CD4-positive, alpha-beta T cell (primary cell): ENCODE measurements at regions not wholly inside any gene's neighbourhood (a gene's known extent, or its start where the extent isn't known, plus 50 kb on each side); places are given as distances from the start of the nearest gene placed in this dataset.
A peak's percentile ranks its signal among the peaks of the same experiment; 100 is the strongest.

Experiments
- ATAC-seq: fragments of 200-7000 bp; cut with Tn5 transposase; one replicate; pipeline ENCODE4 v1.10.0; 2022; ENCODE audit warnings: mild to moderate bottlenecking; ENCODE audit not compliant: poor library complexity
- CTCF ChIA-PET: fragments of 350-600 bp; sonication (Branson Sonifier 250); formaldehyde crosslinking; loops from one replicate; lab custom pipeline; 2021; ENCODE audit warnings: antibody characterized with exemption, inconsistent platforms; lab: Charles Lee
- POLR2A ChIA-PET: fragments of 350-600 bp; sonication (Branson Sonifier 250); formaldehyde crosslinking; loops from one replicate; lab custom pipeline; 2021; ENCODE audit warnings: antibody characterized with exemption, inconsistent platforms; lab: Charles Lee
- DNase-seq, 14 experiments: peaks; one replicate each; pipeline ENCODE4 v3.0.0-alpha.2; 2013 to 2020; ENCODE audit warnings: mixed read lengths in 2 of 14
- H3K27ac ChIP-seq, 2 donors: one replicate each; pipeline versions ENCODE4 v1.5.1 to v1.7.0; 2013; ENCODE audit warnings: low read length in 2 of 2, low read depth in 1 of 2, mild to moderate bottlenecking in 1 of 2
- H3K27me3 ChIP-seq, 2 experiments: 1 replicate in 1 of 2; 2 replicates in 1 of 2; pipeline versions ENCODE4 v1.6.1 to v1.7.0; 2013; ENCODE audit warnings: low read length in 2 of 2, control low read depth in 1 of 2, mild to moderate bottlenecking in 1 of 2, moderate library complexity in 1 of 2; ENCODE audit not compliant: insufficient read depth in 2 of 2, control insufficient read depth in 1 of 2
- H3K36me3 ChIP-seq: one replicate; pipeline ENCODE4 v1.6.1; 2013; ENCODE audit warnings: low read length, control low read depth; ENCODE audit not compliant: insufficient read depth
- H3K4me1 ChIP-seq: one replicate; pipeline ENCODE4 v1.6.1; 2013; ENCODE audit warnings: low read length, control low read depth; ENCODE audit not compliant: insufficient read depth
- H3K4me3 ChIP-seq: one replicate; pipeline ENCODE4 v1.5.1; 2013; ENCODE audit warnings: mild to moderate bottlenecking, low read length, moderate library complexity
- H3K9me3 ChIP-seq, 2 experiments: 1 replicate in 1 of 2; 2 replicates in 1 of 2; pipeline versions ENCODE4 v1.6.1 to v1.7.0; 2013; ENCODE audit warnings: low read length in 2 of 2, mild to moderate bottlenecking in 2 of 2, control low read depth in 1 of 2, moderate library complexity in 1 of 2; ENCODE audit not compliant: control insufficient read depth in 1 of 2, insufficient read depth in 1 of 2
- H3K27ac Mint-ChIP-seq: one replicate; pipeline ENCODE4 v1.8.0; 2020; ENCODE audit warnings: mixed read lengths
- H3K27me3 Mint-ChIP-seq: one replicate; pipeline ENCODE4 v1.8.0; 2021; ENCODE audit warnings: mixed read lengths
- H3K36me3 Mint-ChIP-seq: one replicate; pipeline ENCODE4 v1.8.0; 2021; ENCODE audit warnings: low read depth, mixed read lengths
- H3K4me1 Mint-ChIP-seq: one replicate; pipeline ENCODE4 v1.8.0; 2021; ENCODE audit warnings: low read depth, mixed read lengths
- H3K4me3 Mint-ChIP-seq: one replicate; pipeline ENCODE4 v1.8.0; 2020; ENCODE audit warnings: mild to moderate bottlenecking, mixed read lengths
- H3K9me3 Mint-ChIP-seq: one replicate; pipeline ENCODE4 v1.8.0; 2020; ENCODE audit warnings: mixed read lengths
- intact Hi-C, 2 experiments: fragments of 100-400 bp; cut with DNase I in 1 of 2; cut with micrococcal nuclease in 1 of 2; formaldehyde crosslinking; loops; one replicate each; pipeline versions ENCODE4 v1.15.1 to v1.9.0; 2023 to 2025; cut with DNase I, micrococcal nuclease
- TF ChIP-seq, protein P1 (sequence below): fragments of 200-600 bp; IDR thresholded peaks from one replicate; pipeline ENCODE4 v1.8.0; 2022; ENCODE audit warnings: antibody characterized with exemption, mild to moderate bottlenecking

DNA sequence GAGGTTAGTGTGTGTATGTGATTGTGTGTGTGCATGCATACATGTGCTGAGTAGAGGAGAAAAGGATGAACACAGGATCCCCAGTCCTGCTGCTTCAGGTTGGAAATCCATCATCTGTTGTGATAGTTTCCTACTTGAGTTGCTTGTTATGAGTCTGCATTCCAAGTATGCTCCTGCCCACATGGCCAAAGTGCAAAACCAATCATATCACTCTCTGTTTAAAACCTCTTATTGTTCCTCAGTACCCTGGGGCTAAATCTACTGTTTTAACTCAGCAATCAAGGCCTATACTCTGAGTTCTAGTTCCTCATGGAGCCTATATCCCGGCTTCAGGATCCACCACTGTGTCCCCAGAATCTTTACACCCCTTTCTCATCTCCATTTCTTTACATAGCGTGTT lies 139.9 kb upstream of the TLE3 start:
- no peaks in the 10 kb centered on the region for H3K27me3 ChIP-seq
- CTCF ChIA-PET: no interaction called here

DNA sequence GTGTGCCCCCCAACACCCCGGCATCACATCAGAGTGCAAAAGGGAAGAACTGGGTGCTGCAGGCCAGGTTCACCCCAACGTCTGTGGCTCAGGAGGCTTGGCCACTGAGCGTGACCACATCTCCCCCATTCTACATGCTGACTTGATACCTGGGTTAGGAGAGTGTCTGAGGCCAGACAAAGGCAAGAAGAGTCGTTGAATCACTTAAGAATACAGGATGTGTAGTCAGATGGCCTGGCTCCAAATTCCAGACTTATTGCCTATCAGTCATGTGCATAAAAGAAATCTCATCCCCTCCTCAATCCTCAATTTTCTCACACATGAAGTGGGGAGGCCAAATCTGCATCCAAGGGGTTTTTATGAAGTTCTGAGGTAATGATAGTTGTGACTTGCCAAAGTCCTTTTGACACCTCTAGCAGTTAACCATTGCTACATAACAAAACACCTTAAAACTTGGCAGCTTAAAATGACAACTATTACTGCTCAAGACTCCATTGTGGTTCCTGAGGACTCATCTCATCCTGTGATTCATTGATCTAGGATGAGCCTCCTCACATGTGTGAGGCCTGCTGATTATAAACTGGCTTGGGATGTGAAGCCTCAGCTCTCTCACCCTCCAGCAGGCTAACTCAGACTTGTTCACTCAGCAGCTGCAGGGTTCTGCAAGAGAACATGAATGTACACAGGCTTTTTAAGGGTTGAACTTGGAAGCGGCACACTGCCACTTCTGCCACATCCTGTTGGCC lies 138.8 kb upstream of the TLE3 start:
- H3K27me3 Mint-ChIP-seq: no peaks in the 10 kb centered on the region
- Histone ChIP-seq H3K4me3 (no peak overlapping the region), H3K9me3 (peaks cover 0 to 10% of the 10 kb centered on the region in 2 experiments), H3K4me1 (peaks cover 7% of the 10 kb centered on the region), H3K36me3 (no peaks in the 10 kb centered on the region), H3K27me3 (no peaks in the 10 kb centered on the region), H3K27ac (no peak overlapping the region)
- no peaks in the 10 kb centered on the region for H3K36me3 Mint-ChIP-seq
- DNase-seq (peak in 1 of 14 experiments; percentile 27), ATAC-seq (no peak)
- peaks cover 5% of the 10 kb centered on the region for H3K9me3 Mint-ChIP-seq
- no peak overlapping the region for H3K27ac Mint-ChIP-seq
- intact Hi-C loops: no loop called here
- H3K4me3 Mint-ChIP-seq: no peak overlapping the region
- TF ChIP-seq, protein P1, sequence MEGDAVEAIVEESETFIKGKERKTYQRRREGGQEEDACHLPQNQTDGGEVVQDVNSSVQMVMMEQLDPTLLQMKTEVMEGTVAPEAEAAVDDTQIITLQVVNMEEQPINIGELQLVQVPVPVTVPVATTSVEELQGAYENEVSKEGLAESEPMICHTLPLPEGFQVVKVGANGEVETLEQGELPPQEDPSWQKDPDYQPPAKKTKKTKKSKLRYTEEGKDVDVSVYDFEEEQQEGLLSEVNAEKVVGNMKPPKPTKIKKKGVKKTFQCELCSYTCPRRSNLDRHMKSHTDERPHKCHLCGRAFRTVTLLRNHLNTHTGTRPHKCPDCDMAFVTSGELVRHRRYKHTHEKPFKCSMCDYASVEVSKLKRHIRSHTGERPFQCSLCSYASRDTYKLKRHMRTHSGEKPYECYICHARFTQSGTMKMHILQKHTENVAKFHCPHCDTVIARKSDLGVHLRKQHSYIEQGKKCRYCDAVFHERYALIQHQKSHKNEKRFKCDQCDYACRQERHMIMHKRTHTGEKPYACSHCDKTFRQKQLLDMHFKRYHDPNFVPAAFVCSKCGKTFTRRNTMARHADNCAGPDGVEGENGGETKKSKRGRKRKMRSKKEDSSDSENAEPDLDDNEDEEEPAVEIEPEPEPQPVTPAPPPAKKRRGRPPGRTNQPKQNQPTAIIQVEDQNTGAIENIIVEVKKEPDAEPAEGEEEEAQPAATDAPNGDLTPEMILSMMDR: no peak
- CTCF ChIA-PET: interaction anchor here (1.1 kb wide), 1 partner anchor 50 kb away, joined by 3 read pairs; no protein-coding TSS in a partner anchor
- POLR2A ChIA-PET: no interaction called here
- H3K4me1 Mint-ChIP-seq: peaks cover 30% of the 10 kb centered on the region

More for the DNA sequence above, 139.9 kb upstream of the TLE3 start:
- H3K27me3 Mint-ChIP-seq: no peaks in the 10 kb centered on the region
- H3K4me1 ChIP-seq: peaks cover 10% of the 10 kb centered on the region
- H3K9me3 Mint-ChIP-seq: no peaks in the 10 kb centered on the region
- DNase-seq (no peak), ATAC-seq (no peak)
- no peak overlapping the region for H3K4me3 Mint-ChIP-seq
- H3K36me3 Mint-ChIP-seq: no peaks in the 10 kb centered on the region
- no peak overlapping the region for H3K27ac ChIP-seq
- intact Hi-C loops: no loop called here
- peaks cover 0 to under 1% of the 10 kb centered on the region in 2 experiments for H3K9me3 ChIP-seq
- TF ChIP-seq, protein P1: no peak
- peaks cover 40% of the 10 kb centered on the region for H3K4me1 Mint-ChIP-seq
- H3K36me3 ChIP-seq: no peaks in the 10 kb centered on the region
- POLR2A ChIA-PET: no interaction called here
- no peak overlapping the region for H3K4me3 ChIP-seq
- no peak overlapping the region for H3K27ac Mint-ChIP-seq

DNA sequence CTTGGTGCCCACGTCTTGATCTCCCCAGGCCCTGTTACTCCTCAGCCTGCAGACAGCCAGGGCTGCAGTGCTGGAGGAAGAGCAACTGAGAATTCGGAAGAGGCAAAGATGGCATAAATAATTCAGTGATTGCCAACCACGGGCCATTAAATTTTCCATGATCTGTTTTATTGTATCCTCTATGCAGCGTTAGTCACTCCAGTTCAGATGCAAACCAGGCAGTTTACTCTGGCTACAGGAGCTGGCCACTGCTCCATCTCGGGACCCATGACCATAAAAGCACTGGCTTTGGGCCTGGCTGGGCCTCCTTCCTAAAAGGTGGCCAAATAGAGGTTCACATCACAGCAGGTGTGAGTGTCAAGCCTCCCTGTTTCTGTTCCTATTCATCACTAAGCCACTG lies 137.6 kb upstream of the TLE3 start:
- Histone ChIP-seq H3K27me3 (no peaks in the 10 kb centered on the region), H3K4me3 (no peak overlapping the region), H3K4me1 (peaks cover 7% of the 10 kb centered on the region), H3K36me3 (no peaks in the 10 kb centered on the region), H3K27ac (no peak overlapping the region), H3K9me3 (peaks cover 0 to 13% of the 10 kb centered on the region in 2 experiments)
- ATAC-seq (no peak), DNase-seq (no peak)
- ChIA-PET CTCF (interaction anchor here (1.1 kb wide), 1 partner anchor 51 kb away, joined by 3 read pairs; no protein-coding TSS in a partner anchor), POLR2A (no interaction called here)
- H3K27ac Mint-ChIP-seq: no peak overlapping the region
- no peaks in the 10 kb centered on the region for H3K27me3 Mint-ChIP-seq
- peaks cover 19% of the 10 kb centered on the region for H3K4me1 Mint-ChIP-seq
- TF ChIP-seq, protein P1: no peak
- intact Hi-C loops: no loop called here
- H3K4me3 Mint-ChIP-seq: no peak overlapping the region
- peaks cover 9% of the 10 kb centered on the region for H3K9me3 Mint-ChIP-seq
- no peaks in the 10 kb centered on the region for H3K36me3 Mint-ChIP-seq
